Pancreas (tissue), 10 donors: ENCODE measurements at regions not wholly inside any gene's neighbourhood (a gene's known extent, or its start where the extent isn't known, plus 50 kb on each side); places are given as distances from the start of the nearest gene placed in this dataset.

Source experiments
- ATAC-seq, 4 donors: fragments of 200-7000 bp; cut with Tn5 transposase; one replicate each; pipeline versions ENCODE4 v1.8.0 to v1.9.1; 2020; ENCODE audit warnings: mild to moderate bottlenecking in 4 of 4, moderate library complexity in 4 of 4
- DNase-seq, 6 donors: peaks; one replicate each; pipeline ENCODE4 v3.0.0-alpha.2; 2020
- FAIRE-seq: peaks from 2 replicates; lab custom pipeline; 2012; peaks lifted over from hg19 to GRCh38; lab: Jason Lieb, UNC
- H3K27ac ChIP-seq, 4 donors: fragments of 200-600 bp; sonication (generic); 1 replicate in 3 of 4; 2 replicates in 1 of 4; pipeline versions ENCODE4 v1.5.0 to v1.8.0; 2020
- H3K27me3 ChIP-seq, 4 donors: fragments of 200-600 bp; one replicate each; pipeline ENCODE4 v1.8.0; 2021
- H3K36me3 ChIP-seq, 3 donors: fragments of 200-600 bp; sonication (generic) in 1 of 3; one replicate each; pipeline versions ENCODE4 v1.5.0 to v1.8.0; 2020 to 2021
- H3K4me1 ChIP-seq, 3 donors: fragments of 200-600 bp; one replicate each; pipeline ENCODE4 v1.8.0; 2021
- H3K4me3 ChIP-seq, 4 donors: fragments of 200-600 bp; sonication (generic) in 2 of 4; one replicate each; pipeline versions ENCODE4 v1.5.0 to v1.8.0; 2020 to 2021
- H3K9me3 ChIP-seq, 4 donors: fragments of 200-600 bp; one replicate each; pipeline ENCODE4 v1.8.0; 2021
- CTCF ChIP-seq, 4 donors: fragments of 200-600 bp; sonication (generic) in 3 of 4; IDR thresholded peaks; one replicate each; pipeline versions ENCODE4 v1.5.0 to v1.8.0; 2021; ENCODE audit warnings: antibody characterized with exemption in 4 of 4
- WGBS, 2 donors: extraction: QIAGEN DNeasy Blood & Tissue Kit; methylation state at CpG; one replicate each; pipeline ENCODE4 v1.1.7; 2013; 5-methylcytosine and 5-hydroxymethylcytosine counted together
- intact Hi-C, 3 donors: fragments of 100-400 bp; cut with DNase I; formaldehyde crosslinking; loops; one replicate each; pipeline versions ENCODE4 v1.11.1 to v1.14.2; 2022
- microRNA-seq, 2 donors: library from miRNA; unstranded; fragments of <30 nt; microRNA quantifications; one replicate each; pipeline versions ENCODE4 to v1.1.0, GENCODE V29; 2019 to 2020
- donor health status: healthy with polysubstance abuse.
- donor health status: DM: no; HTN: no; CAD: no; lungs with moderate emphysema.
- donor health status: DM: no; HTN: no; CAD: no.
- donor health status: control.
- donor health status: control.
- donor health status: Bipolar disorder and iron deficiency.
- donor health status: DM: yes; HTN: yes; CAD: no.
- donor health status: DM: no; HTN: no; CAD: no.
- donor health status: DM: no; HTN: no; CAD: no.
- donor health status: DM: yes; HTN: yes; CAD: no.

DNA sequence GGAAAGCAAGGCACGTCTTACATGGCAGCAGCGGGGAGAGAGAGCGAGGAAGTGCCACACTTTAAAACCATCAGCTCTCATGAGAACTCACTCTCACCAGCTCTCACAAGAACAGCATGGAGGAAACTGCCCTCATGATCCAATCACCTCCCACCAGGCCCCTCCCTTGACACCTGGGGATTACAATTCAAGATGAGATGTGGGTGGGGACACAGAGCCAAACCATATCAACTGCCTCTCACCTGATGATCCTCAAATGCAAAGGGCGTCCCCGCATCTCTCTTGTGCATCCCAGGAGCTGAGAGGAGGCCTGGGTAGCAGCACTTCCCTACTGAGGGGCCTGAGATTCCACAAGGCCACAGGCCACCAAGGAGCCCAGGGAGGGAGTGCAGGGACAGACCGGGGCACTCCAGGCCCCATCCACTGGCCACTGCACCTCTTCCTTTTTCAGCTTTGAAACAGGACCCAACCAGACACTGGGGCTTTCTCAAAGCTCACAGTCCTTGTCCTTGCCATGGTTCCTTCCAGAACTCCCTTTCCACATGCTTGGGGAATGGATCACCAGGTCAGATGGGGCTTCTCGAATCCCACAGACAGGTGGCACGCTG, 54.5 kb upstream of the IL17B start:
- no peaks in the 10 kb centered on the region for H3K27me3 ChIP-seq
- 92 to 93% methylated on average over 8 of the region's 8 CpGs for WGBS, 2 donors
- no peak overlapping the region for H3K4me3 ChIP-seq
- TF ChIP-seq CTCF (IDR thresholded peaks at IDR 0.05), result no peak
- H3K27ac ChIP-seq, result no peak overlapping the region
- DNase-seq (no peak), ATAC-seq (no peak), FAIRE-seq (no peak)
- no peaks in the 10 kb centered on the region for H3K4me1 ChIP-seq
- no peaks in the 10 kb centered on the region for H3K9me3 ChIP-seq
- intact Hi-C loops, result loop anchor here in 1 of 3 donors (10.0 kb wide), 1 partner anchor 119 kb away; no protein-coding TSS in a partner anchor
- H3K36me3 ChIP-seq, result no peaks in the 10 kb centered on the region

GRCh38 chr5:149432911-149433401, 53.9 kb upstream of the IL17B start:
- intact Hi-C loops, result loop anchor here in 1 of 3 donors (10.0 kb wide), 1 partner anchor 118 kb away; no protein-coding TSS in a partner anchor
- Histone ChIP-seq H3K27ac (no peak overlapping the region), H3K27me3 (no peaks in the 10 kb centered on the region), H3K4me3 (no peak overlapping the region), H3K4me1 (no peaks in the 10 kb centered on the region), H3K9me3 (no peaks in the 10 kb centered on the region), H3K36me3 (no peaks in the 10 kb centered on the region)
- no peak for FAIRE-seq
- no peak for TF ChIP-seq CTCF (IDR thresholded peaks at IDR 0.05)
- DNase-seq, result no peak
- 33 to 49% methylated on average over 3 of the region's 3 CpGs for WGBS, 2 donors
- peak in 1 of 4 donors; percentile 16 for ATAC-seq

DNA sequence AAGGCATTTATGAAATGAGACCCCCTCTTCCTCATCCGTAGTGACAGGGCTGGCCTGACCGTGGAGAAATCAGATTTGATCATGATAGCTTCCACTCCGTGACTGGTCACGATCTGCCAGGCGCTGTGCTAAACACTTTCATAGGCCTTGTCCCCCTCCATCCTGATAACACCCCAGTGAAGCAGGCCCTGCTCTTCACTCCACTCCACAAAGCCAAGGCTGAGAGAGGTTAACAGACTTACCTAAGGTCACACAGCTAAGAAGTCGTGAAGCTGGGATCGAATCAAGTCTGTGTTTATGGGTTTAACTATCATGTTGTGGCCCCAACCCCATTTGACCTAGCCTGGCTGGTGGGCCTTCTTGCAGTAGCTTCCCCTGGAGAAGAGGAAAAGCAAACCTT, 53.3 kb upstream of the IL17B start:
- WGBS, 2 donors, result 90 to 91% methylated on average over 7 of the region's 7 CpGs
- ATAC-seq, result no peak
- intact Hi-C loops, result loop anchor here in 1 of 3 donors (10.0 kb wide), 1 partner anchor 118 kb away; no protein-coding TSS in a partner anchor
- H3K27me3 ChIP-seq, result no peaks in the 10 kb centered on the region
- no peak overlapping the region for H3K4me3 ChIP-seq
- no peaks in the 10 kb centered on the region for H3K9me3 ChIP-seq
- TF ChIP-seq CTCF (IDR thresholded peaks at IDR 0.05), result no peak
- DNase-seq, result no peak
- no peak overlapping the region for H3K27ac ChIP-seq
- no peaks in the 10 kb centered on the region for H3K4me1 ChIP-seq
- no peaks in the 10 kb centered on the region for H3K36me3 ChIP-seq
- FAIRE-seq, result no peak

GRCh38 chr5:149429839-149430721, 51.0 kb upstream of the IL17B start:
- DNase-seq, result no peak
- peak in 2 of 4 donors; percentile 16 to 21 for ATAC-seq
- no peak for FAIRE-seq
- no peak for TF ChIP-seq CTCF (IDR thresholded peaks at IDR 0.05)
- Histone ChIP-seq H3K36me3 (no peaks in the 10 kb centered on the region), H3K4me1 (no peaks in the 10 kb centered on the region), H3K27me3 (no peaks in the 10 kb centered on the region), H3K27ac (no peak overlapping the region), H3K9me3 (no peaks in the 10 kb centered on the region), H3K4me3 (no peak overlapping the region)
- intact Hi-C loops, result loop anchor here in 2 of 3 donors (5.0 to 10.0 kb wide), 2 partner anchors 48 to 115 kb away; no protein-coding TSS in a partner anchor
- WGBS, 2 donors, result 51 to 61% methylated on average over 15 of the region's 15 CpGs

Small RNA genes in the stretch of these regions (microRNA-seq; reads per million reads assigned to microRNA genes)
- 1,190 to 2,178 reads per million in 2 donors for gene MIR145
